Stimulated activated CD8-positive, alpha-beta memory T cell treated with anti-CD3 and anti-CD28 coated beads, Interleukin-4, amount 100 ng/mL, for 24 hours (primary cell): ENCODE measurements at regions not wholly inside any gene's neighbourhood (a gene's known extent, or its start where the extent isn't known, plus 50 kb on each side); places are given as distances from the start of the nearest gene placed in this dataset.

Source experiments
- DNase-seq: peaks from one replicate; pipeline ENCODE4 v3.0.0-alpha.2; 2020; ENCODE audit warnings: low read depth

DNA sequence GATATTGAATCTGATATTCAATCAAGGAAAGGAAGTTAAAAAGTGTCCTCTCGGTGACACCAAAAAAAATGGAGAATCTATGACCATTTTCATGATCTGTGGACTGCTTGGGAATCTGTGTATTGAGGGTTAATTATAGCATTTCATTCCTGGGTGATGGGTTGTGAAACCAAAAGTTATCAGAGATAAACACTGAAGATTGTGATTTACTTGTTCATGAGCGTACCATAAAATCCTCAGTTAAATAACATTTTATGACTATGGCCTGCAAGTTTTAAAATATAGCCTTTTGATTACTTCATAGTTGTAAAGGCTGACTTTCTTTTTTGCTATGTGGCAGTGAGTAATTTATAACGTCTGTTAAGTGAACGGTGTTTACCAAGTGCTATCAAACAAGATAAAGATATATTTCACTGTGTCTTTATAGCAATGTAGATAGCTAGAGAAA is 267.9 kb upstream of the SEMA6A start:
- DNase-seq, result no peak

DNA sequence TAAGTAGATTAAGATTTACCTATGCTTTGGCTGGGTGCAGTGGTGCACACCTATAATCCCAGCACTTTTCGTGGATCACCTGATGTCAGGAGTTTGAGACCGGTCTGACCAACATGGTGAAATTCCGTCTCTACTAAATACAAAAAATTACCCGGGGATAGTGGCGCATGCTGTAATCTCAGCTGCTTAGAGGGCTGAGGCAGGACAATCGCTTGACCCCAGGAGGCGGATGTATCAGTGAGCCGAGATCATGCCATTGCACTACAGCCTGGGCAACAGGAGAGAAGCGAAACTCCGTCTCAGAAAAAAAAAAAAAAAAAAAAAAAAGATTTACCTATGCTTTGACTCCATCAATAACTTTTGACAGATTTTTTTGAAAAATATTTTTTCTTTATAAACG is 267.1 kb upstream of the SEMA6A start:
- no peak for DNase-seq

GRCh38 chr5:116838011-116838536 is 263.5 kb upstream of the SEMA6A start:
- no peak for DNase-seq

DNA sequence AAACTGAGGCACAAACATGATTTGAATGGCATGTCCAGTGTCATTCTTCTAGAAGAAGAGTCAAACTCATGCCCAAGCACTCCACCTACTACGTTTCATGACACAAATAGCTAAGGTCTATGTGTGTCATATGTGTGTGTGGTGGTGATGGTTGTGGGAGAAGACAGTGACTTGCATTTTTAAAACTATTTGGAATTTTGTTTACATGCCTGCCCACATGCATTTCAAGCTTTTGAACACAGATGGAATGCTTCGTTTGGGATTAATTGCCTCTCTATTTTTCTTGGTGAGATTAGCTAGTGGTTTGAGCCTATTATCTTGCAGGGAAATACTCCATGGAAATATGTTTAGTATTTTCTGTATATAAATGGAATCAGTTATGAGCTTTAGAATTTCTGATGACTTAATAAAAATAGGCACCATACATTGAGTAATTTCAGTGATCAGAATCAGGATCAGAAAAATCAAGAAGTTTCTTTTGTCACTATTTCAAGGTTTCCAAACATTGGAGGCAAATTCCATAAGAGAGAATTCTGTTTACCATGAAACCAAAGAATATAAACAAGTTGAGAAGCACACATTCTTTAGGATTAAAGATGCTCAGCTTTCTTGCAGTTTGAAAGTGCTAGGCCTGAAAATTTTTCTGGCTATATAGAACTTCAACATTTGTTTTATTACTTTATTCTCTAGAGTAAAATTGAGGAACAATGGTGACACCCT is 260.3 kb upstream of the SEMA6A start:
- DNase-seq, result no peak

- no peak for DNase-seq
Observed at GRCh38 chr5:116830079-116830478, 255.5 kb upstream of the SEMA6A start.

DNA sequence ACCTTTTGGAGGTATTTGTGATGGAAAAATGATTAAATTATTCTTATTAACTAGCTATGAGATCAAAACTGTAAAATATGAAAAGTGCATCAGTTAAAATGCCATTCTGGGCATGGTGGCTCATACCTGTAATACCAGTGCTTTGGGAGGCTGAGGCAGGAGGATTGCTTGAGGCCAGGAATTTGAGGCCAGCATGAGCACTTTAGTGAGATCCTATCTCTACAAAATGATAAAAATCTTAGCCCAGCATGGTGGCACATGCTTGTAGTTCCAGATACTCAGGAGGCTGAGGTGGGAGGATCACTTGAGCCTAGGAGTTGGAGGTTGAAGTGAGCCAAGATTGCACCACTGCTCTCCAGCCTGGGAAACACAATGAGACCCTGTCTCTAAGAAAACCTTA is 252.5 kb upstream of the SEMA6A start:
- DNase-seq, result no peak

DNA sequence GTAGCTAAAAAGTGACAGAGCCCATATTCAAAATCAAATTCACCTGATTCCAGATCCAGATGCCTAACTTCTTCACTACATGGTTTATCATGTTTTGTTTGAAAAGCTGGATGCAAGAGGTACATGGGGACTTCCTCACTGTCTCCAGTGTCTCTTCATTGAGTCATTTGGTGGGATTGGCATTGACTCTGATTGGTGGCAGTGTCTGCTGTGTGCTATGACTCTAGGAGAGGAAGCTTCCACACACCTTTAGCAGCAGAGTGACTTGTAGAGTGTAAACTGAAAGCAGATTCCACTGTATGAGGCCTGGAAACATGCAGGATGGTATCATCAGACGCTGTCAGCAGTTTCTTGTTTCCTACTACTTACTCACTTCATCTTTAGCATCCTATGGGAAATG is 250.9 kb upstream of the SEMA6A start:
- no peak for DNase-seq

DNA sequence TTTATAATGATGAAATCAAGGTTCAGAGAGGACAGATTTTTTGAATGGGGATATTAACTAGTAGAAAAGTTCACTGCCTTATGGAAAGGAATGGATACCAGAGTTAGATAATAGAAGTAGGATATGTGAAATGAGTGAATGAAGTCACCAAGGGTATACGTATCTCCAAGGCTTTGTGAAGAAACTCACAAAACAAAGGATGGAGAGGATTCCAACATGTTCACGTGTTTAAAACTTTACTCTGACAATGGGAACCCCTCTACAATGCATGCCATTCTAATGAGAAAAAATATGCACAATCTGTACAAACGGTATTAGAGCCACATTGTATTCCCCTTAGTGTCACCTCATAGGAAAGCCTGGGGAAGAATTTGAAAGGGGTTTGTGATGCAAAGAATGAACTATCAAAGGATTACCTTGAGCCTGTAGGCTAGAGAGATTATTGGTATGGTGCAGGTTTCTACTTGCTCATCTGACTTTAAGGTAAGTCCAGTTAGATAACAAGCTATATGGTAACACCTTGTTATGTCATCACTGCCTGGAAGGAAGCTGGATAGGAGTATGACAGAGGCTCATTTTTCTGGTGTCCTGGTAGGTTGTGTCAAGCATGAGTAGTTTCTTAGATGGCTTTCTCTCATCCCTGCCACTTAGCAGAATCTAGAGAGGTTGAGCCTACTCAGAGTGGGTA is 250.3 kb upstream of the SEMA6A start:
- no peak for DNase-seq

DNA sequence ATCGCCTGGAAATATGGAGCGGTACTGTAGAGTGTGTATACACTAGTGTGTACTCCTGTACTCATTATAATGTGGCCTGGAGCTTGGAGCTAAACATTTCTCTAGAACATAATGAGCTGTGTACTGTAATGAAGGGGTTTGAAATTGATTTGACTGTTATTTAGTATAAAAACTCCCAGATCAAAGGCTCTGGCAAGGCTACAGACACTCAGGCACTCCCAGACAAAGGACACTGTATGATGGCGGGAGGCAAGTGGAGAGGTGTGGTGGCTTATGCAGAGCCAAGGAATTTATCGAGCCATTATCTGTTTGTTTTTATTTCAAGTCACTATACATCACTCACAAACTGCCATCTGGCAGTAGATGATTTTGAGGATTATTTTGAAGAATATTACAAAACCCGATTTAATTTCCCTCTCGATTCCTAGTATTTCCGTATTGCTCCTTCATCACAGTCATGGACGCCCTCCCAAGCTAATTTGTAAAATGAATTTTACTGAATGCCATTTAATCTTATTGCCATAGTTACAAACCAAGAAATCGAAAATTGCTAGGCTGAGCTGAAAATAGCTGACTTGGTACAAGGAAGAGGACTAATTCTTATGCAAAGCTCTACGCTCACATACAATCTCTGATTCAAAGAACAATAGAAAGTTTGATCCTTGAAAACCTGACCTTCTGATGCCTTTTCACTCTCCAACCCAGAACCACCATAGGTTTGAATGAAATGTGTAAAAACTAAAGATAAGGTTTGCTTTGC is 240.2 kb upstream of the SEMA6A start:
- DNase-seq, result no peak

GRCh38 chr5:116813906-116814305 is 239.3 kb upstream of the SEMA6A start:
- no peak for DNase-seq

DNA sequence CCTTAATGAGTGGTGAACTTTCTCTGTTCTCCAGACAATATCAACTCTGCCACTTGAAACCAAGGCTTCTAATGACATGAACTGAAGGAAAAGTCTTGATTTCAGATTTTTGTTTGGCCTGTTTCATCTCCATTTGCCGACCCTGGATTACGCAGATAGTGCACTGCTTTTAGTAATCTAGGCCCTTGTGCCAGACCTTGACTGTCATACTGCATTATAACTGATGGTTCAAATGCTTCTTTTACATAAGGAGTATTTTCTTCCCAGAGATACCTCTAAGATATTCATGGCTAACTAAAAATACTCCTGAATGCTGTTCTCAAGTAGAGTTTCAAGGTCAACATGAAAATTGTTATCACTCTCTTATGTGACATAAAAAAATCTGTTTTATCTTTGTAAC is 238.7 kb upstream of the SEMA6A start:
- no peak for DNase-seq

- no peak for DNase-seq
Observed at GRCh38 chr5:116810951-116811350, 236.3 kb upstream of the SEMA6A start.

- no peak for DNase-seq
Observed at GRCh38 chr5:116806836-116807235, 232.2 kb upstream of the SEMA6A start.

- DNase-seq, result no peak
Observed at GRCh38 chr5:116799401-116799800, 224.8 kb upstream of the SEMA6A start.

DNA sequence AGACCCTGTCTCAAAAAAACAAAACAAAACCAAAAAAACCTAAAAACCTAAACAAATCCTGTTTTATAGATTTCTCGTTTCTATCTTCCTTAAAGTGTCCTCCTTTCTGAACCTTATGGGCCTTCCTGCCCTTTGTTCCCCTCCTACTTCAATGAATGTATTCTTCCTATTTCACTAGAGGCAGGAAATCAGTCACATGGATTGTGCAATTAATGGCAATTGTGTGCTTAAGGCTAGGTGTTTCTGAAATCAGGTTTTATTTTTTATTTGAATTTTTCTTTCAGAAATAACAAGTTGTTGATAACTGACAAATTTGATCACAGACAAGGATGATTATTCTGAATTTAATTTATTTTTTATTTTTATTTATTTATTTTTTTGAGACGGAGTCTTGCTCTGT is 220.6 kb upstream of the SEMA6A start:
- DNase-seq, result no peak

DNA sequence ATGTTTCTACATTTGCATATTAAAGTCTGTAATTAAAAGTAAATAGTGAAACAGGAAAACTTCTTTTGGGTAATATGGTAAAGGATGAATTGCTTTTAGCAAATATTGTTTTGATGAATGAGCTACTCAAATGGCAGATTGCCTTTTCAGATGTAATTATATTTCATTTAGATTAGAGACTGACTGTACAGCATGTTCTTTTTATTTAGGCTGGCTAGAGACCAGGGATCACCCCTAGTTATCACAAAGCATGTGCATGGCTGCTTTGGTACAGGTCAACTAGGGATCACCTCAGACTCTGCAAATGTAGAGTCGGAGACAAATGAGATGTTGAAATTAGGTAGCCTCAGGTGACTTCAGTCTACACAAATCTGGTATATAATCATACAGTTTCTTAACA is 214.9 kb upstream of the SEMA6A start:
- no peak for DNase-seq

DNA sequence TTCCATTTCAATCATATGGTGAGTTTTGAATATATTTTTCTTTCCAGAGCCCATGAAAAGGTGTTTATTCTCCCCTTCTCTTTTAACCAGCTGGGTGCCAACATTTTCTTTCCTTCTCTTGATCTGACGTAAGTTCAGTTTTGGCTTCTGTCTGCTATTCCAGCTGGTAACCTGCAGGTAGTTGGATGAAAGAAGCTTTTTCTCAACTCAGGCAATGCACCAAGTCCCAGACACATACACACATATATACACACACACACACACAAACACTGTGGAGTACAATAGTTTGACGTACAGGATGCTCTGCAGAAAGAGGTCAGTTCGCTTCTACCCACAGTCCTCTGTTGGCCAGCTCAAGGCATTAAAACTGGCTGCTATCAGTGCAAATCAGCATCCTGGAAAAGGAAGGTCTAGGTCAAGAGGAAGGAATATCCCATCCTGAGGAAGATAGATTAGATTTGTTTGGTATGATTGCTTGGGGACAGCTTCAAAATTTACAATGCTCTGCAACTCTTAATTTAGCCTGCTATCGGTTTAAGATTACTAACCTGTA is 214.3 kb upstream of the SEMA6A start:
- no peak for DNase-seq

- DNase-seq, result no peak
Observed at GRCh38 chr5:116787570-116787969, 212.9 kb upstream of the SEMA6A start.

GRCh38 chr5:116785106-116785505 is 210.5 kb upstream of the SEMA6A start:
- DNase-seq, result no peak

- DNase-seq, result no peak
Observed at GRCh38 chr5:116779846-116780245, 205.2 kb upstream of the SEMA6A start.

DNA sequence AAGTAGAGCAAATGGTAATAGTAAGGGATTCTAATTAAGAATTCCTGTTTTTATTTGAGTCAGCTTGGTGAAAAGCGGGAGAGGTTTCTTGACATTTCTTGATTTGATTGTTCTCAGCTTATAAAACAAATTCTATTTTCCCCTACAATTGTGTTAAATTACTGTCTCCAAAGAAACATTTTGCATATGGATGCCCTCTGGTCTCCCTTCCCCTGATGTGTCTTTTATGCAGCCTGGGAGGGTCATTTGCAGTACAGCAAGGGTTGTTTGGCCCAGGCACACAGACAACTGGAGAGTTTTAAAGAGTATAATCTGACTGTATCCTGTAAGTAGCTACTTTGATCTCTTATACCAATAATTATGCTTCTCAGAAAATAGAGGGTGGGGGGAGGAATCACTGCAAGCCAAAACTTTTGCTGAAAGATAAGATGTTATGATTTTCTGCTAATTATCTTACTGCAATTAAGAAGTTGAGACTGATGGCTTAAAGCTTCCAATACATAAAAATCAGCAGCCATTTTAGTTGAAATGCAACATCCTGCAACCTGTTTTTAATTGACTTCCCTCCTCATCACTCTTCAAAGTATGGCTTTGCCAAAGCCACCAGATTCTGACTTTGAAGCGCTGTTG is 204.1 kb upstream of the SEMA6A start:
- no peak for DNase-seq

- DNase-seq, result no peak
Observed at GRCh38 chr5:116778032-116778431, 203.4 kb upstream of the SEMA6A start.
